BE2C (cell line): ENCODE measurements at regions not wholly inside any gene's neighbourhood (a gene's known extent, or its start where the extent isn't known, plus 50 kb on each side); places are given as distances from the start of the nearest gene placed in this dataset.

Experiments
- DNase-seq: peaks from one replicate; pipeline ENCODE4 v3.0.0-alpha.2; 2020
- H3K27me3 ChIP-seq: fragments of 250-450 bp; sonication (Bioruptor Pico); 2 replicates; pipeline ENCODE4 v1.5.1; 2020; ENCODE audit warnings: mild to moderate bottlenecking
- H3K36me3 ChIP-seq: fragments of 250-450 bp; sonication (Bioruptor Pico); 2 replicates; pipeline ENCODE4 v1.5.1; 2020; ENCODE audit warnings: mild to moderate bottlenecking
- H3K4me1 ChIP-seq: fragments of 250-450 bp; sonication (Bioruptor Pico); 2 replicates; pipeline ENCODE4 v1.5.1; 2020
- H3K4me3 ChIP-seq: 2 replicates; pipeline ENCODE4 v1.5.1; 2011; ENCODE audit warnings: low read depth, low read length
- H3K9me3 ChIP-seq: fragments of 250-450 bp; sonication (Bioruptor Pico); 2 replicates; pipeline ENCODE4 v1.5.1; 2020
- TF ChIP-seq, protein P1 (sequence below): IDR thresholded peaks from 2 replicates; pipeline ENCODE4 v1.5.1; 2012; ENCODE audit warnings: mild to moderate bottlenecking, low read depth, low read length

DNA sequence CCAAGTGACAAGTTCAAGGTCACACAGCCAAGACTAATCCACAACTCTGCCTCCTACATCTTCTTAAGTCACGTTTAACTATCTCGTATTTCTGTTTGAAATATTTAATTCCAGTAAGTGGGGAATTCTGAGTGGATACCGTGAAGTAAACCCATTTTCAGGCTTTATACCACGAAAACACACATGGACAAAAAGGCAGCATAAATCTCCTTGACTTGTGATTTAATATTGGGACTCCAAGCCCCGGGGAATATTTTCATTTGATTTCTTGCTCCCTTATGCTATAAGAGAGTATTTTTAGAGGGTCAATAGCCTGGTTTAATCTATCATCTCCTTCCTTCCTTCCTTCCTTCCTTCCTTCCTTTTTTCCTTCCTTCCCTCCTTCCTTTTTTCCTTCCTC, 716.7 kb downstream of the VRK1 start:
- no peak overlapping the region for H3K4me3 ChIP-seq
- no peak for DNase-seq
- TF ChIP-seq, protein P1, sequence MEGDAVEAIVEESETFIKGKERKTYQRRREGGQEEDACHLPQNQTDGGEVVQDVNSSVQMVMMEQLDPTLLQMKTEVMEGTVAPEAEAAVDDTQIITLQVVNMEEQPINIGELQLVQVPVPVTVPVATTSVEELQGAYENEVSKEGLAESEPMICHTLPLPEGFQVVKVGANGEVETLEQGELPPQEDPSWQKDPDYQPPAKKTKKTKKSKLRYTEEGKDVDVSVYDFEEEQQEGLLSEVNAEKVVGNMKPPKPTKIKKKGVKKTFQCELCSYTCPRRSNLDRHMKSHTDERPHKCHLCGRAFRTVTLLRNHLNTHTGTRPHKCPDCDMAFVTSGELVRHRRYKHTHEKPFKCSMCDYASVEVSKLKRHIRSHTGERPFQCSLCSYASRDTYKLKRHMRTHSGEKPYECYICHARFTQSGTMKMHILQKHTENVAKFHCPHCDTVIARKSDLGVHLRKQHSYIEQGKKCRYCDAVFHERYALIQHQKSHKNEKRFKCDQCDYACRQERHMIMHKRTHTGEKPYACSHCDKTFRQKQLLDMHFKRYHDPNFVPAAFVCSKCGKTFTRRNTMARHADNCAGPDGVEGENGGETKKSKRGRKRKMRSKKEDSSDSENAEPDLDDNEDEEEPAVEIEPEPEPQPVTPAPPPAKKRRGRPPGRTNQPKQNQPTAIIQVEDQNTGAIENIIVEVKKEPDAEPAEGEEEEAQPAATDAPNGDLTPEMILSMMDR = no peak
- no peaks in the 10 kb centered on the region for H3K36me3 ChIP-seq
- H3K27me3 ChIP-seq = no peaks in the 10 kb centered on the region
- H3K9me3 ChIP-seq = no peaks in the 10 kb centered on the region
- H3K4me1 ChIP-seq = no peaks in the 10 kb centered on the region

DNA sequence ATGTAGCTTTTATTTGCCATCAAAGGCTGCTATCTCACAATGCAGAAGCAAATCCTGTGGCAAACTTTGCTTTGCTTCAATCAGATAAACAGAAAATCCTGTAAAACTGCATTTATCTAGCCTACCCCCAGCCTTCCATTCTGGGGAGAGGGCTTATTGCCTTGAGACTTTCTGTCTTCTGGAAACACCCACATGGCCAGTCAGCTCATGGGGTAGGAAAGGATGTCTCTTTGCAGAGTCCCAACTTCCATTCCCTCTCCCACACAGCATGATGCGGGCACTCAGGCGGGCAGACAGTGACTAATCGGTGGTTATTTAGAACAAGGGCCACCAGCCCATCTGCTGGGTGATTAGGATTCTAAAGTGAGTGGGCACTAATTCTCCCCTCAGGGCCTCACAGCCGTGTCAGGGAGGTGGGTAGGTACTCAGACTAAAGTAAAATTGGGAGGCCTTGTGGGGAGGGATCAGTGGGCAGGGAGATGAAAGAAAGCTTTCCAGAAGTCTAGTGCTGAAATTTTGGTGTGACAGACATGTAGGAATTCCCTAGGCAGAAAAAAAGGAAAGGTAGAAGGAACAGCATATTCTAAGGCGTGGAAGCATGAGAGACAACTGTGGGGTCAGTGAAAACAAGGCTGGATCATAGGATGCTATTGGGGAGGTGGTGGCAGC, 720.5 kb downstream of the VRK1 start:
- H3K36me3 ChIP-seq = no peaks in the 10 kb centered on the region
- H3K9me3 ChIP-seq = no peaks in the 10 kb centered on the region
- DNase-seq = no peak
- no peaks in the 10 kb centered on the region for H3K27me3 ChIP-seq
- TF ChIP-seq, protein P1 = no peak
- no peak overlapping the region for H3K4me3 ChIP-seq
- no peaks in the 10 kb centered on the region for H3K4me1 ChIP-seq

DNA sequence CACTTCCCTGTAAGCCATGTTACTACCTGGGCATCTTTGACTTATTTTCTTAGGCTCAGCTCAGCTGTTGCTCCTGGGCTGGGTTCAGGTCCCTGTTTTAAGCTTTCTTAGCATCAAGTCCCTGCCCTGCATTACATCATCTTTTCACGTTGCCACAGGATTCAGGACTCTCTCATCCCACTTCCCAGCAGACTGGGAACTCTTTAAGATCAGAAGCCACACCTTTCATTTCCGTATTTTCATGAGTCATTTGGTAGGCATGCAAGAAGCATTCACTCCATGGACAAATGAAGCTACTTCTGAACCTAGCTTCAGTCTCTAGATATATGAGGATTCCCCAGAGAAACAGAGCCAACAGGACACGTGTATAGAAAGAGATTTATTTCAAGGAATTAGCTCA, 726.8 kb downstream of the VRK1 start:
- Histone ChIP-seq H3K4me1 (no peaks in the 10 kb centered on the region), H3K27me3 (no peaks in the 10 kb centered on the region), H3K36me3 (no peaks in the 10 kb centered on the region), H3K9me3 (no peaks in the 10 kb centered on the region), H3K4me3 (no peak overlapping the region)
- TF ChIP-seq, protein P1 = no peak
- no peak for DNase-seq

DNA sequence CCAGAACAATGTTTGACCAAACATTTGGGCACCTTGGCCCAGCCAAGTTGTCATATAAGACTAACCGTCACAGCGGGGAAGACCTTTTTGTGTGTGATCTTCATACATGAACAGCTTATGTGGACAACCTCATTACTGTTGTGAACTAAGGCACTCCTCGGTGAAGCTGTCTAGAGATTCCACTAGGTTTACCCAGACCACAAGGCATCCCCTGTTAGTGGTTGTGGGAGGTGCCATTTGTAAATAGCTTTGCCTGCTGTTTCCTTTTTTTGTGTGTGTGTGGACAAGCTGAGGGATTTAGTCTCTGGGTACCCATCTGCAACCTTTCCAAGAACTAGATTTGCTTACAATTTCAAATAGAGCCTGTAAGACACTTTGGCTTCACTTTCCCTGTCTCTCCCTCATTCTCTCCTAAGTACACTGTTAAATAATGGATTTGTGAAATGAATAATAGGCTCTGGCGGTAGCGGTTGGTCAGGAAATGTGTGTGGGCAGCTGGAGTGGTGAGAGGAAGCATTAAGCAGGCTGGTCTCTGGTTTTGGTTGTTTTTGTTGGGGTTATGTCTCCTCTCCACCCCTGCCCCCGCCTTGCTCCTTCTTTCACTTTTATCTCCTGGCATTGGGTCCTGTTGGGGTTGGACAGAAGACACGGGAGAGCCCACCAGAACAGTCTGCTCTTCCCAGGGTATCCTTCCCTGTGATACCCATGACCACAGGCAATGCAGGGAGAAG, 727.6 kb downstream of the VRK1 start:
- no peak for DNase-seq
- Histone ChIP-seq H3K36me3 (no peaks in the 10 kb centered on the region), H3K4me3 (no peak overlapping the region), H3K9me3 (no peaks in the 10 kb centered on the region), H3K4me1 (no peaks in the 10 kb centered on the region), H3K27me3 (no peaks in the 10 kb centered on the region)
- TF ChIP-seq, protein P1 = no peak

DNA sequence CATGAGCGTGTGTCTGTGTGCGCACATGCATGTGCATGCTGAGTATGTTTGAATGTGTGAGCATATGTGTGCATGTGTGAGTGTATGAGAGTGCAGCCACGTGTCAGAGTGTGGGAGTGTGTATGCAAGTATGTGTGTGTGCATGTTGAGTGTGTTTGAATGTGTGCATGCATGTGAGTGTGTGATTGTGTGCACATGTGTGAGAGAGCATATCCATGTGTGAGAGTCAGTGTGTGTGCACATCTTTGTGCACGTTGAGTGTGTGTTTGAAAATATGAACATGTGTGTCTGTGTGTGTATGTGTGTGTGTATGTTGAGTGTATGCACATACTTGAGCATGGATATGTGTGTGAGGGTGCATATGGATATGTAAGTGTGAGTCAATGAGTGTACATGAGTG, 730.8 kb downstream of the VRK1 start:
- DNase-seq = no peak
- Histone ChIP-seq H3K4me1 (no peaks in the 10 kb centered on the region), H3K4me3 (no peak overlapping the region), H3K36me3 (no peaks in the 10 kb centered on the region), H3K27me3 (no peaks in the 10 kb centered on the region), H3K9me3 (no peaks in the 10 kb centered on the region)
- TF ChIP-seq, protein P1 = no peak

DNA sequence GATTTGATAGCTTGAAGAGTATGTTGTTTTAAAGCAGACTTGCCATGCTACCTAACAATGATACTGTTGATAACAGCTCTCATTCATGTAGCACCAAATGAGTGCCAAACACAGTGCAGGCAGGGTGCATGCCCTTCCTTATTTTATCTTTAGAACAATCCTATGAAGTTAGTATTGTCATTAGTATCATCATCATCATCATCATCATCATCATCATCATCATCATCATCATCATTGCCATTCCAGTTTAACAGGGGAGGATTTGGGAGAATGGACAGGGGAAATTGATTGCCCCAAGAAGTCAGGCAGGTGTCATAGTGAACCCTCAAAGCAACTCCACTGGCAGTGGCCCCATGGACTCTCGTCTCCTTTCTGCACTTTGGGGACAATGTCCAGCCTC, 734.9 kb downstream of the VRK1 start:
- no peaks in the 10 kb centered on the region for H3K36me3 ChIP-seq
- no peak overlapping the region for H3K4me3 ChIP-seq
- H3K9me3 ChIP-seq = no peaks in the 10 kb centered on the region
- TF ChIP-seq, protein P1 = no peak
- no peak for DNase-seq
- no peaks in the 10 kb centered on the region for H3K4me1 ChIP-seq
- no peaks in the 10 kb centered on the region for H3K27me3 ChIP-seq
